H9 (cell line): ENCODE measurements at regions not wholly inside any gene's neighbourhood (a gene's known extent, or its start where the extent isn't known, plus 50 kb on each side); places are given as distances from the start of the nearest gene placed in this dataset.

Experiments used
- DNase-seq: peaks from one replicate; pipeline ENCODE4 v3.0.0-alpha.2; 2017
- H2AFZ ChIP-seq: one replicate; pipeline ENCODE4 v1.6.1; 2013; ENCODE audit warnings: mild to moderate bottlenecking, low read length, control low read depth, moderate library complexity
- H2AK5ac ChIP-seq: 2 replicates; pipeline ENCODE4 v1.6.1; 2013; ENCODE audit warnings: low read length, control low read depth, mixed read lengths; ENCODE audit not compliant: insufficient read length
- H2BK120ac ChIP-seq: one replicate; pipeline ENCODE4 v1.6.1; 2013; ENCODE audit warnings: low read depth, mild to moderate bottlenecking, low read length, control low read depth, inconsistent platforms; ENCODE audit not compliant: poor library complexity, severe bottlenecking
- H2BK12ac ChIP-seq: 2 replicates; pipeline ENCODE4 v1.6.1; 2013; ENCODE audit warnings: low read length, control low read depth, mixed read lengths, low read depth; ENCODE audit not compliant: insufficient read length
- H2BK15ac ChIP-seq: 2 replicates; pipeline ENCODE4 v1.6.1; 2013; ENCODE audit warnings: low read depth, low read length, control low read depth
- H2BK20ac ChIP-seq: one replicate; pipeline ENCODE4 v1.6.1; 2013; ENCODE audit warnings: low read depth, mild to moderate bottlenecking, low read length, control low read depth, inconsistent platforms; ENCODE audit not compliant: poor library complexity, severe bottlenecking
- H2BK5ac ChIP-seq: 2 replicates; pipeline ENCODE4 v1.6.1; 2013; ENCODE audit warnings: low read length, control low read depth, mixed read lengths; ENCODE audit not compliant: insufficient read length
- H3K14ac ChIP-seq: 2 replicates; pipeline ENCODE4 v1.6.1; 2013; ENCODE audit warnings: low read length, control low read depth; ENCODE audit not compliant: insufficient read depth
- H3K18ac ChIP-seq: 2 replicates; pipeline ENCODE4 v1.6.1; 2013; ENCODE audit warnings: low read depth, mild to moderate bottlenecking, mixed read lengths, low read length, control low read depth; ENCODE audit not compliant: insufficient read length
- H3K23ac ChIP-seq: 2 replicates; pipeline ENCODE4 v1.6.1; 2013; ENCODE audit warnings: low read length, control low read depth, mixed read lengths, low read depth; ENCODE audit not compliant: insufficient read length
- H3K23me2 ChIP-seq: 2 replicates; pipeline ENCODE4 v1.6.1; 2013; ENCODE audit warnings: low read depth, mild to moderate bottlenecking, mixed read lengths, low read length, control low read depth; ENCODE audit not compliant: insufficient read length, poor library complexity, severe bottlenecking
- H3K27ac ChIP-seq: 2 replicates; pipeline ENCODE4 v1.5.1; 2013; ENCODE audit warnings: low read length, control low read depth, mixed read lengths, low read depth; ENCODE audit not compliant: insufficient read length
- H3K27me3 ChIP-seq: 2 replicates; pipeline ENCODE4 v1.6.1; 2013; ENCODE audit warnings: low read length, control low read depth, inconsistent platforms; ENCODE audit not compliant: insufficient read depth
- H3K4ac ChIP-seq: 2 replicates; pipeline ENCODE4 v1.6.1; 2013; ENCODE audit warnings: low read depth, mild to moderate bottlenecking, control low read depth, inconsistent platforms, low read length, moderate library complexity
- H3K4me1 ChIP-seq: 2 replicates; pipeline ENCODE4 v1.6.1; 2013; ENCODE audit warnings: low read length, control low read depth, inconsistent platforms; ENCODE audit not compliant: insufficient read depth
- H3K4me2 ChIP-seq: 2 replicates; pipeline ENCODE4 v1.6.1; 2013; ENCODE audit warnings: low read length, control low read depth, mixed read lengths; ENCODE audit not compliant: insufficient read length, insufficient read depth
- H3K56ac ChIP-seq: 2 replicates; pipeline ENCODE4 v1.6.1; 2013; ENCODE audit warnings: low read depth, mild to moderate bottlenecking, mixed read lengths, low read length, control low read depth; ENCODE audit not compliant: insufficient read length
- H3K79me1 ChIP-seq: 2 replicates; pipeline ENCODE4 v1.6.1; 2013; ENCODE audit warnings: low read depth, mild to moderate bottlenecking, moderate library complexity, low read length, control low read depth, inconsistent platforms; ENCODE audit not compliant: insufficient read depth, poor library complexity, severe bottlenecking
- H3K79me2 ChIP-seq: 2 replicates; pipeline ENCODE4 v1.6.1; 2013; ENCODE audit warnings: low read length, control low read depth, inconsistent platforms; ENCODE audit not compliant: insufficient read depth
- H3K9ac ChIP-seq: 2 replicates; pipeline ENCODE4 v1.6.1; 2013; ENCODE audit warnings: low read length, control low read depth, mixed read lengths; ENCODE audit not compliant: insufficient read length; ENCODE audit errors: extremely low read depth
- H3K9me3 ChIP-seq: one replicate; pipeline ENCODE4 v1.6.1; 2013; ENCODE audit warnings: low read depth, low read length, inconsistent platforms; ENCODE audit not compliant: control insufficient read depth
- H3T11ph ChIP-seq: one replicate; pipeline ENCODE4 v1.6.1; 2013; ENCODE audit warnings: mild to moderate bottlenecking, low read length, control low read depth, inconsistent platforms
- H4K20me1 ChIP-seq: one replicate; pipeline ENCODE4 v1.6.1; 2013; ENCODE audit not compliant: control insufficient read depth, insufficient read length, insufficient read depth
- H4K5ac ChIP-seq: 2 replicates; pipeline ENCODE4 v1.6.1; 2013; ENCODE audit warnings: low read depth, mild to moderate bottlenecking, mixed read lengths, low read length, control low read depth; ENCODE audit not compliant: insufficient read length
- H4K8ac ChIP-seq: replicated peaks from 2 replicates; pipeline ENCODE4 v1.6.1; 2013; ENCODE audit warnings: low read length, control low read depth, mixed read lengths, low read depth; ENCODE audit not compliant: insufficient read length
- H4K91ac ChIP-seq: 2 replicates; pipeline ENCODE4 v1.6.1; 2013; ENCODE audit warnings: low read depth, mild to moderate bottlenecking, moderate library complexity, mixed read lengths, low read length, control low read depth; ENCODE audit not compliant: insufficient read length
- H3K27ac Mint-ChIP-seq, 3 experiments: 2 replicates in 2 of 3; 3 replicates in 1 of 3; pipeline ENCODE4 v1.8.0; 2020 to 2021; ENCODE audit warnings: mixed read lengths in 3 of 3, mild to moderate bottlenecking in 1 of 3, moderate library complexity in 1 of 3
- H3K27me3 Mint-ChIP-seq: 2 replicates; pipeline ENCODE4 v1.8.0; 2021; ENCODE audit warnings: low read depth, mild to moderate bottlenecking, moderate library complexity, mixed read lengths
- H3K36me3 Mint-ChIP-seq, 3 experiments: 2 replicates in 2 of 3; 3 replicates in 1 of 3; pipeline ENCODE4 v1.8.0; 2020 to 2021; ENCODE audit warnings: low read depth in 3 of 3, mixed read lengths in 3 of 3; ENCODE audit not compliant: insufficient read depth in 1 of 3
- H3K4me1 Mint-ChIP-seq, 2 experiments: 2 replicates each; pipeline ENCODE4 v1.8.0; 2020; ENCODE audit warnings: mixed read lengths in 2 of 2
- H3K4me3 Mint-ChIP-seq, 2 experiments: 2 replicates in 1 of 2; 3 replicates in 1 of 2; pipeline ENCODE4 v1.8.0; 2020 to 2021; ENCODE audit warnings: mild to moderate bottlenecking in 2 of 2, mixed read lengths in 2 of 2, moderate library complexity in 1 of 2
- H3K9me3 Mint-ChIP-seq, 2 experiments: 2 replicates in 1 of 2; 3 replicates in 1 of 2; pipeline ENCODE4 v1.8.0; 2020; ENCODE audit warnings: mild to moderate bottlenecking in 2 of 2, mixed read lengths in 2 of 2, moderate library complexity in 1 of 2
- CTCF ChIP-seq: fragments of 200-600 bp; sonication (generic); conservative IDR thresholded peaks from 3 replicates; pipeline ENCODE4 v1.8.0; 2021; ENCODE audit warnings: antibody characterized with exemption, mild to moderate bottlenecking
- WGBS: extraction: QIAGEN DNeasy Blood & Tissue Kit; methylation state at CpG from one replicate; pipeline ENCODE4 v1.1.7; 2013; ENCODE audit warnings: missing lambda C conversion rate, low lambda C conversion rate, mixed read lengths; ENCODE audit not compliant: insufficient read length; ENCODE audit errors: extremely low coverage; 5-methylcytosine and 5-hydroxymethylcytosine counted together

- Histone ChIP-seq H3K79me1 (no peaks in the 10 kb centered on the region), H3K14ac (no peak overlapping the region), H3K4me2 (no peak overlapping the region)
These were observed 85.5 kb downstream of the PMAIP1 start for GRCh38 chr18:59985289-59985688.

More at GRCh38 chr18:59985289-59985688, 85.5 kb downstream of the PMAIP1 start:
- no peaks in the 10 kb centered on the region for H3K79me2 ChIP-seq
- no peak overlapping the region for H4K5ac ChIP-seq
- no CpG with 5 or more reads among the region's 5 CpGs for WGBS
- no peak overlapping the region for H2BK5ac ChIP-seq
- no peak overlapping the region for H4K91ac ChIP-seq
- H3K27ac ChIP-seq: no peak overlapping the region
- Mint-ChIP-seq H3K27ac (no peak overlapping the region), H3K4me3 (no peak overlapping the region), H3K36me3 (no peaks in the 10 kb centered on the region; a peak in 1 of 7 replicates), H3K9me3 (no peaks in the 10 kb centered on the region), H3K27me3 (no peaks in the 10 kb centered on the region), H3K4me1 (0 out of 4 replicates have a peak, but pooled peaks cover 0 to 5% of the 10 kb centered on the region in 2 experiments)
- no peaks in the 10 kb centered on the region for H3K27me3 ChIP-seq
- no peak for DNase-seq
- H2BK12ac ChIP-seq: no peak overlapping the region
- no peak overlapping the region for H2BK15ac ChIP-seq
- H3K9ac ChIP-seq: no peak overlapping the region
- no peak overlapping the region for H3K56ac ChIP-seq
- no peaks in the 10 kb centered on the region for H3K4me1 ChIP-seq
- H3K4ac ChIP-seq: no peak overlapping the region
- H2BK120ac ChIP-seq: no peak overlapping the region
- H3T11ph ChIP-seq: no peak overlapping the region
- TF ChIP-seq CTCF: no peak
- H2AFZ ChIP-seq: no peak overlapping the region
- no peak overlapping the region for H4K8ac ChIP-seq
- no peaks in the 10 kb centered on the region for H4K20me1 ChIP-seq
- H3K18ac ChIP-seq: no peak overlapping the region
- no peaks in the 10 kb centered on the region for H3K23me2 ChIP-seq
- no peak overlapping the region for H2BK20ac ChIP-seq
- H2AK5ac ChIP-seq: no peak overlapping the region
- no peak overlapping the region for H3K23ac ChIP-seq
- H3K9me3 ChIP-seq: no peaks in the 10 kb centered on the region
